OCI-LY3 (cell line): ENCODE measurements at regions not wholly inside any gene's neighbourhood (a gene's known extent, or its start where the extent isn't known, plus 50 kb on each side); places are given as distances from the start of the nearest gene placed in this dataset.

Experiments used
- H2AFZ ChIP-seq: fragments of 200-600, 300-600 bp; shearing (Covaris generic); 2 replicates; pipeline ENCODE4 v1.6.0; 2014; ENCODE audit warnings: antibody characterized with exemption, low read depth, low read length
- H3K27ac ChIP-seq: fragments of 200-600, 300-600 bp; sonication (generic); 2 replicates; pipeline ENCODE4 v1.5.1; 2014; ENCODE audit warnings: mild to moderate bottlenecking, low read length, moderate library complexity, mixed read lengths
- H3K27me3 ChIP-seq: fragments of 200-600, 300-600 bp; sonication (generic); 2 replicates; pipeline ENCODE4 v1.6.1; 2014; ENCODE audit warnings: low read depth, low read length, mixed read lengths
- H3K36me3 ChIP-seq: fragments of 200-600, 300-600 bp; sonication (generic); replicated peaks from 2 replicates; pipeline ENCODE3; 2014; ENCODE audit warnings: low read depth, low read length, mixed read lengths
- H3K4me1 ChIP-seq: fragments of 300-600, 200-600 bp; sonication (generic); 2 replicates; pipeline ENCODE4 v1.6.1; 2014; ENCODE audit warnings: low read length, mixed read lengths
- H3K4me2 ChIP-seq: fragments of 200-600, 300-600 bp; sonication (generic); 2 replicates; pipeline ENCODE4 v1.6.1; 2014; ENCODE audit warnings: low read length, mixed read lengths
- H3K4me3 ChIP-seq: fragments of 300-600, 200-600 bp; sonication (generic); 2 replicates; pipeline ENCODE4 v1.5.1; 2014; ENCODE audit warnings: antibody characterized with exemption, mild to moderate bottlenecking, low read length, moderate library complexity
- H3K79me2 ChIP-seq: fragments of 300-600, 200-600 bp; shearing (Covaris generic); 2 replicates; pipeline ENCODE4 v1.6.1; 2014; ENCODE audit warnings: mild to moderate bottlenecking, low read length, mixed read lengths
- H3K9ac ChIP-seq: fragments of 300-600, 200-600 bp; shearing (Covaris generic); 2 replicates; pipeline ENCODE4 v1.6.0; 2014; ENCODE audit warnings: mild to moderate bottlenecking, low read length, moderate library complexity
- H3K9me3 ChIP-seq: fragments of 200-600, 300-600 bp; shearing (Covaris generic); 2 replicates; pipeline ENCODE4 v1.6.1; 2014; ENCODE audit warnings: low read length, mixed read lengths; ENCODE audit not compliant: insufficient read depth
- H4K20me1 ChIP-seq: fragments of 200-600, 300-600 bp; sonication (generic); 2 replicates; pipeline ENCODE4 v1.6.1; 2016; ENCODE audit warnings: low read length, mixed read lengths; ENCODE audit not compliant: insufficient read depth
- CTCF ChIP-seq: fragments of 200-600, 300-600 bp; sonication (generic); IDR thresholded peaks from 2 replicates; pipeline ENCODE4 v1.5.1; 2014; ENCODE audit warnings: antibody characterized with exemption, low read length, low read depth
- EZH2phosphoT487 ChIP-seq: fragments of 200-600 bp; shearing (Covaris generic); IDR thresholded peaks from 2 replicates; pipeline ENCODE4 v1.6.1; 2018; ENCODE audit warnings: antibody characterized with exemption, mixed run types, low read depth

DNA sequence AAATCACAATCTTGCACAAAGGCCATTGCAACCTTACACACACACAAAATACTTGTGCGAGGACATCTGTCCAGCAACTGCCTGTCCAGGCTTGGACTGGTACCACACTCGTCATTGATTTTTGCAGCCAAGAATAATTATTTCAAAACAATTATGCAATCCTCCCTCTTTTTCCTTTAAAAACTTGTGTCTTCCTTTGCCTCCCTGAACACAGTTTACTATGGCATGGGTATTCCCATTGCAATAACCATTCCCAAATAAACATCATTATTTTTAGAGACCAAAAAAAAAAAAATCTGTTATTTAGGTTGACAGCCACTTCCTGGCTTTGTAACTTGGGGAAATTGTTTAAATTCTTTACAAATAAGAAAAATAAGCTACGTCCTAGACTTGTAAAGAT lies 54.0 kb downstream of the C11orf91 start:
- peaks cover 30% of the 10 kb centered on the region for H3K27me3 ChIP-seq

DNA sequence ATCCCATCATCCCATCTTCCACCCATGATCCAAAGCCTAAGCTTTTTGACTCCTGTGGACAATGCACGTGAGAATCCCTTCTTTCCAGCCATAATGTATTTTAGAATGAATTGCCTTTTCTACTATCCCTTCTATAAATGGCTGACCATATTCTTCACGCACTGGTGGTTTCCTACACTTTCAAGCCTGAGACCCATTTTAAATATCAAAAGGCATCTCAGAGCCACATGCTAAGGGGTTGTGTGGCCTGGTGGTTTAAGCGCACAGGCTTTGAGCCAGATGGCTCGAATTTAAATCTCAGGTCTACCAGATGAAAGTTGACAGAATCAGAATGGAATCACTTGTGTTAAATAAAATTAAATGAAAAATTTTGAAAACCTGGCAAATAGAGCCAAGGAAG lies 54.5 kb downstream of the C11orf91 start:
- no peaks in the 10 kb centered on the region for H3K79me2 ChIP-seq
- no peaks in the 10 kb centered on the region for H3K4me1 ChIP-seq
- no peaks in the 10 kb centered on the region for H4K20me1 ChIP-seq
- no peak overlapping the region for H3K9ac ChIP-seq
- H3K4me3 ChIP-seq = no peak overlapping the region
- H3K36me3 ChIP-seq = no peaks in the 10 kb centered on the region
- H3K27ac ChIP-seq = no peak overlapping the region
- H2AFZ ChIP-seq = no peak overlapping the region
- no peaks in the 10 kb centered on the region for H3K9me3 ChIP-seq
- TF ChIP-seq EZH2phosphoT487 = no peak
- TF ChIP-seq CTCF = no peak
- H3K4me2 ChIP-seq = no peak overlapping the region
- peaks cover 30% of the 10 kb centered on the region for H3K27me3 ChIP-seq

More for the DNA sequence above, 54.0 kb downstream of the C11orf91 start:
- Histone ChIP-seq H3K4me2 (no peak overlapping the region), H3K79me2 (no peaks in the 10 kb centered on the region), H4K20me1 (no peaks in the 10 kb centered on the region), H3K27ac (no peak overlapping the region), H3K36me3 (no peaks in the 10 kb centered on the region), H3K4me1 (no peaks in the 10 kb centered on the region), H3K9me3 (no peaks in the 10 kb centered on the region), H3K4me3 (no peak overlapping the region), H3K9ac (no peak overlapping the region), H2AFZ (no peak overlapping the region)
- no peak for TF ChIP-seq CTCF
- TF ChIP-seq EZH2phosphoT487 = no peak

GRCh38 chr11:33645686-33646085 lies 54.9 kb downstream of the C11orf91 start:
- Histone ChIP-seq H3K4me3 (no peak overlapping the region), H2AFZ (no peak overlapping the region), H3K9me3 (no peaks in the 10 kb centered on the region), H3K36me3 (no peaks in the 10 kb centered on the region), H3K27me3 (peaks cover 27% of the 10 kb centered on the region), H4K20me1 (no peaks in the 10 kb centered on the region), H3K27ac (no peak overlapping the region), H3K9ac (no peak overlapping the region), H3K4me2 (no peak overlapping the region), H3K4me1 (no peaks in the 10 kb centered on the region), H3K79me2 (no peaks in the 10 kb centered on the region)
- TF ChIP-seq EZH2phosphoT487 = no peak
- no peak for TF ChIP-seq CTCF

DNA sequence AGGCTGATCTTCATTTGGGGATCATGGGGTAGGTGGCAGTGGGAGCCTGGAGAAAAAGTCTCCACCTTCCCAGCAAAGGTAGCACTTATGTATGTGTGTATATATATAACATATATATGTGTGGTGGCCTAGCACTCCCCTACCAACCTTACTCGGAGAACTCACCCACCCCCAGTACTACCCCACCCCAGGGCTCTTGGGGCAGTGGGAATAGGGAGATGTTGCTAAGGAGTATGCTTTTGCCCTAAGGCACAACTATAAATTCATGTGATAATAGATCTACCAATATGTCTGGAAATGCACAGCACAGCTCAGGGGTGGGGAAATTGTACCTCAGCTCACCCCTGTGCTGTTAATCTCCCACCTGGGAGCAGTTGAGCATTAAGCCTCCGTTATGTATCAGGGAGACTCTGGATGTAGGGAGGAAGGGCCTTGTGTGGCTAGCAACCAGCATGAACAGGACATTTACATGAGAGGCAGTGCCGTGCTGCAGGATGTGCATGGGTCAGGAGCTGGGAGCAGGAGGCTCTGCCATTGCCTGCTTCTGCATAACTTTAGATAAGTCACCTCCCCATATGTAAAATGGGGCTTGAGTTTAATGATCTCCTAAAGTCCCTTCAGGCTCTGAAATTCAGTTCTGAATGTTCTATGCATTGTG lies 57.3 kb downstream of the C11orf91 start:
- H3K4me3 ChIP-seq = no peak overlapping the region
- H3K79me2 ChIP-seq = no peaks in the 10 kb centered on the region
- H3K4me1 ChIP-seq = no peaks in the 10 kb centered on the region
- no peaks in the 10 kb centered on the region for H3K36me3 ChIP-seq
- TF ChIP-seq EZH2phosphoT487 (no peak), CTCF (no peak)
- H4K20me1 ChIP-seq = no peaks in the 10 kb centered on the region
- H2AFZ ChIP-seq = no peak overlapping the region
- H3K9me3 ChIP-seq = no peaks in the 10 kb centered on the region
- H3K27me3 ChIP-seq = peaks cover 23% of the 10 kb centered on the region
- no peak overlapping the region for H3K27ac ChIP-seq
- no peak overlapping the region for H3K4me2 ChIP-seq
- no peak overlapping the region for H3K9ac ChIP-seq
